Subcutaneous abdominal adipose tissue (tissue), 5 donors: ENCODE measurements at regions not wholly inside any gene's neighbourhood (a gene's known extent, or its start where the extent isn't known, plus 50 kb on each side); places are given as distances from the start of the nearest gene placed in this dataset.

Source experiments
- H3K27ac ChIP-seq: one replicate; pipeline ENCODE4 v1.7.0; 2013; ENCODE audit warnings: low read depth, mild to moderate bottlenecking, inconsistent platforms, low read length, moderate library complexity
- H3K27me3 ChIP-seq, 5 donors: one replicate each; pipeline ENCODE4 v1.7.0; 2013; ENCODE audit warnings: low read length in 5 of 5, inconsistent platforms in 1 of 5; ENCODE audit not compliant: control insufficient read depth in 5 of 5, insufficient read depth in 4 of 5
- H3K36me3 ChIP-seq, 5 donors: one replicate each; pipeline ENCODE4 v1.7.0; 2013; ENCODE audit warnings: low read length in 5 of 5; ENCODE audit not compliant: control insufficient read depth in 5 of 5, insufficient read depth in 5 of 5
- H3K4me1 ChIP-seq, 5 donors: one replicate each; pipeline ENCODE4 v1.7.0; 2013; ENCODE audit warnings: low read length in 5 of 5, mild to moderate bottlenecking in 3 of 5, moderate library complexity in 1 of 5; ENCODE audit not compliant: control insufficient read depth in 5 of 5, insufficient read depth in 5 of 5
- H3K4me3 ChIP-seq, 5 donors: one replicate each; pipeline ENCODE4 v1.7.0; 2013; ENCODE audit warnings: low read length in 5 of 5, low read depth in 1 of 5
- H3K9ac ChIP-seq, 5 donors: one replicate each; pipeline ENCODE4 v1.7.0; 2013; ENCODE audit warnings: low read length in 5 of 5, mild to moderate bottlenecking in 4 of 5, moderate library complexity in 3 of 5
- H3K9me3 ChIP-seq, 5 donors: one replicate each; pipeline ENCODE4 v1.7.0; 2013; ENCODE audit warnings: low read length in 5 of 5; ENCODE audit not compliant: control insufficient read depth in 5 of 5
- donor health status: healthy.
- donor health status: healthy.
- donor health status: healthy.
- donor health status: healthy.
- donor health status: healthy.

DNA sequence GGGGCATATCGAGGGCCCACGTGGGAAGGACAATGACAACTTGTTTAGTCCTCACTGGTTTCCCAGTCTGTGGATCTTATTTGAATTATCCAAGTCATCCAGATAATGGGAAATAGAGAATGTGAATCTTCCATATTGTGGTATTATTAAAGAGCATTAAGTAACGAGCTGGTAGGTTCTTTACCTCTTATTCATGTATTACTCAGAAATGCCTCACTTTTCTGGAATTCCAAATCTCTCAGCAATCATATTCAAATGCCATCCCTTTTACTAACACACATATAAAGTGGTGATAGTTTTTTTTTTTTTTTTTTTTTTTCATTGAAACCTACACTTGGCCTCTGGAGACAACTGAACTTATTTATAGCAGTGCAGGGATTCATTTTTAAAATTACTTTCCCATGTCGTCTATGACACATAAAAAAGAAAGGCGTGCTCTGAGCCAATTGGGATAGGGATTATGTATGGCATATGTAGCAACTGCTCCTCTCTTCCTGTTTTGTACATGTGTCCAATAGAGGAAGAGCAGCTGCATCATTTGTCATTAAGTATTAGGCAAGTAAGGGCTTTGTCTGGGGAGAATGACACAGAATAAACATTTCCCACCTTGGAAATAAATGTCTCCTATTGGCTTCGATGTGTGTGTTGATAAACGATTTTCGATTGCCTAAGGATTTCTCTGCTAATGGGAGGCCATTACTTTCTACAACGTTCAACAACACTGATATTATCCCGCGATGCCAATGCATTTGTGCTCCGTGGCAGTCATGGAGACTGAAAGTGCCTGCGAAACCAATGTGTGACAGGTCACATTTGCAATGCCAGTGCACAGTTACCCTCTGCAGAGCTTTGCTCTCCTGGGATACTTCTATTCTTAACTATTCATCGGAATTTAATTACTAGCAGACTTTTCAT lies 78.6 kb upstream of the IFNG-AS1 start:
- H3K36me3 ChIP-seq, result no peaks in the 10 kb centered on the region
- H3K4me1 ChIP-seq, result no peaks in the 10 kb centered on the region
- no peaks in the 10 kb centered on the region for H3K27me3 ChIP-seq
- peaks cover 0 to 3% (median 0%) of the 10 kb centered on the region in 5 donors for H3K9me3 ChIP-seq
- H3K9ac ChIP-seq, result no peak overlapping the region
- H3K27ac ChIP-seq, result no peak overlapping the region
- H3K4me3 ChIP-seq, result no peak overlapping the region

DNA sequence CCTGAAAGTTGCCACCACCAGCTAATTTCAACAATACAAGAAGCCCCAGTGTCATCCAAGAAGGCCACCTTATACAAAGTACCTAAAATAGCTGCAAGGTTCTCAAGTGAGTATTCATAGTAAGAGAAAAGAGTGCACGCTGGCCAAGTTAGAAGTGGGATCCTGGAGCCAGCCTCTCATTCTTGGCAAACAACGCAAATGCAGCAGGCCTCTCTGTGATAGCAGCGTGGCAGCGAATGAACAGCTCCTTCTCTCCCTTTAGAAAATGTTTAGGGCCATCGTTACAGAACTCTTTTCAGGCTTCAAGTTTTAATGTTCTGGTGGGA lies 78.0 kb upstream of the IFNG-AS1 start:
- Histone ChIP-seq H3K4me3 (no peak overlapping the region), H3K27ac (no peak overlapping the region), H3K36me3 (no peaks in the 10 kb centered on the region), H3K27me3 (no peaks in the 10 kb centered on the region), H3K9me3 (peaks cover 0 to 3% (median 0%) of the 10 kb centered on the region in 5 donors), H3K4me1 (no peaks in the 10 kb centered on the region), H3K9ac (no peak overlapping the region)

DNA sequence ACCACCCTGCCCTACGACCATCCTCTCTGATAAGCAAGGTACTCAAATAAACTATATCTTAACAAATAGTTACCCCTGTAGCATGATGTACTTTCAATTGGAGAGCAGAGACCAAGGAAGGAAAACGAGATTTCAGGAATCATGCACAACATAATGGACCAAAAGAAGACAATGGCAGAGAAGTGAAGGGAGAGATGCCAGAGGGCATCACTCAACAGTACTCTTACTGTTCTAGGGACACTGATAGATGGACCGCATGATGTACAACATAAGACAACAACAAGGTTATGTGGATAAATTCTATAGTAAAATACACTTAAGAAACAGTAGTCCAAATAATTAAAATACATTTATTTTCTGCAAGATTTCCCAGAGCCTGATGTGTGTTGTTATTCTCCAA lies 77.5 kb upstream of the IFNG-AS1 start:
- Histone ChIP-seq H3K9me3 (no peaks in the 10 kb centered on the region), H3K4me1 (no peaks in the 10 kb centered on the region), H3K36me3 (no peaks in the 10 kb centered on the region), H3K27me3 (no peaks in the 10 kb centered on the region), H3K27ac (no peak overlapping the region), H3K4me3 (no peak overlapping the region), H3K9ac (no peak overlapping the region)

GRCh38 chr12:67915335-67915851 lies 73.9 kb upstream of the IFNG-AS1 start:
- Histone ChIP-seq H3K4me3 (no peak overlapping the region), H3K9me3 (no peaks in the 10 kb centered on the region)

GRCh38 chr12:67916266-67916970 lies 72.8 kb upstream of the IFNG-AS1 start:
- Histone ChIP-seq H3K27ac (no peak overlapping the region), H3K9me3 (no peaks in the 10 kb centered on the region), H3K9ac (no peak overlapping the region), H3K4me3 (no peak overlapping the region), H3K36me3 (no peaks in the 10 kb centered on the region), H3K27me3 (no peaks in the 10 kb centered on the region), H3K4me1 (no peaks in the 10 kb centered on the region)

More at GRCh38 chr12:67915335-67915851, 73.9 kb upstream of the IFNG-AS1 start:
- Histone ChIP-seq H3K4me1 (no peaks in the 10 kb centered on the region), H3K9ac (no peak overlapping the region), H3K27me3 (no peaks in the 10 kb centered on the region), H3K27ac (no peak overlapping the region), H3K36me3 (no peaks in the 10 kb centered on the region)

DNA sequence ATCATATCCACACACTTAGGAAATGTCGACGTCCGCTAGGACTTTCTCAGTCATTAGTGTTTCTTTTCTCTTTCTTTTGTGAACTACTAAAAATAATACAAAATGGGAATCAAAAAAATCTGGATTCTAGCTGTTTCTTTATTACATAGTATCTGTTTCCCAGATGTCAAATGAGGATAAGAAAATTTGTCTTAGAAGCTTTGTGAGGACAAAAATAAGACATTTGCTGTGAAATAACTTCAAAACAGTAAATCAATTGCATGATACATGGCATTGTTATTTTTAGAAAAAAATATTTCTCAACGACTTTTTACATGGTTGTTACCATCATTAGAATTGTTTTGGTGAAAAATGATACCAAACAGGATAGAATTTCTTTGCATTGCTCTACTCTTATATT lies 71.4 kb upstream of the IFNG-AS1 start:
- Histone ChIP-seq H3K27ac (no peak overlapping the region), H3K4me1 (no peaks in the 10 kb centered on the region), H3K4me3 (no peak overlapping the region), H3K36me3 (no peaks in the 10 kb centered on the region), H3K9ac (no peak overlapping the region), H3K9me3 (no peaks in the 10 kb centered on the region), H3K27me3 (no peaks in the 10 kb centered on the region)

- Histone ChIP-seq H3K27ac (no peak overlapping the region), H3K9me3 (no peaks in the 10 kb centered on the region), H3K4me1 (no peaks in the 10 kb centered on the region), H3K9ac (no peak overlapping the region), H3K36me3 (no peaks in the 10 kb centered on the region), H3K4me3 (no peak overlapping the region), H3K27me3 (no peaks in the 10 kb centered on the region)
These were observed 70.8 kb upstream of the IFNG-AS1 start for GRCh38 chr12:67918441-67918840.

- Histone ChIP-seq H3K36me3 (no peaks in the 10 kb centered on the region), H3K27ac (no peak overlapping the region), H3K4me3 (no peak overlapping the region), H3K27me3 (no peaks in the 10 kb centered on the region), H3K9me3 (no peaks in the 10 kb centered on the region), H3K4me1 (no peaks in the 10 kb centered on the region), H3K9ac (no peak overlapping the region)
These were observed 69.8 kb upstream of the IFNG-AS1 start for GRCh38 chr12:67919406-67919805.

- Histone ChIP-seq H3K27ac (no peak overlapping the region), H3K4me1 (no peaks in the 10 kb centered on the region), H3K4me3 (no peak overlapping the region), H3K36me3 (no peaks in the 10 kb centered on the region), H3K9me3 (no peaks in the 10 kb centered on the region), H3K9ac (no peak overlapping the region), H3K27me3 (no peaks in the 10 kb centered on the region)
These were observed 68.8 kb upstream of the IFNG-AS1 start for GRCh38 chr12:67920413-67920812.

- Histone ChIP-seq H3K4me1 (no peaks in the 10 kb centered on the region), H3K9me3 (no peaks in the 10 kb centered on the region), H3K9ac (no peak overlapping the region), H3K4me3 (no peak overlapping the region), H3K27me3 (no peaks in the 10 kb centered on the region), H3K36me3 (no peaks in the 10 kb centered on the region), H3K27ac (no peak overlapping the region)
These were observed 68.0 kb upstream of the IFNG-AS1 start for GRCh38 chr12:67921286-67921685.
